A549 (cell line): ENCODE measurements at regions not wholly inside any gene's neighbourhood (a gene's known extent, or its start where the extent isn't known, plus 50 kb on each side); places are given as distances from the start of the nearest gene placed in this dataset.

Source experiments
- BHLHE40 ChIP-seq: IDR thresholded peaks from 2 replicates; pipeline ENCODE4 v1.6.1; 2012; ENCODE audit warnings: low read depth, low read length, inconsistent platforms
- EP300 ChIP-seq, 2 experiments: fragments of >200 bp; sonication (Bioruptor Twin); formaldehyde crosslinking; IDR thresholded peaks; 2 replicates in 1 of 2; 3 replicates in 1 of 2; pipeline ENCODE4 v1.6.1; 2016 to 2017
- HOXA7 ChIP-seq: fragments of 250-450 bp; sonication (Bioruptor Pico); IDR thresholded peaks from 2 replicates; pipeline ENCODE4 v1.5.0; 2020; ENCODE audit warnings: mild to moderate bottlenecking, moderate library complexity
- JUN ChIP-seq, 2 experiments: fragments of >200 bp; sonication (Bioruptor Twin); formaldehyde crosslinking; IDR thresholded peaks; 2 replicates in 1 of 2; 3 replicates in 1 of 2; pipeline ENCODE4 v1.6.1; 2016 to 2017
- JUNB ChIP-seq: fragments of >200 bp; sonication (Bioruptor Twin); formaldehyde crosslinking; IDR thresholded peaks from 2 replicates; pipeline ENCODE4 v1.6.1; 2016
- KDM1A ChIP-seq: fragments of 200-600 bp; sonication (generic); IDR thresholded peaks from 2 replicates; pipeline ENCODE4 v1.6.1; 2016; ENCODE audit warnings: low read depth, mild to moderate bottlenecking
- MAFK ChIP-seq: fragments of 450-650 bp; IDR thresholded peaks from 2 replicates; pipeline ENCODE4 v1.6.1; 2014; ENCODE audit not compliant: partially characterized antibody
- MAZ ChIP-seq: fragments of 150-350 bp; IDR thresholded peaks from 2 replicates; pipeline ENCODE4 v1.6.1; 2014; ENCODE audit warnings: antibody characterized with exemption, low read depth, low read length, borderline replicate concordance
- POLR2A ChIP-seq: IDR thresholded peaks from 2 replicates; pipeline ENCODE4 v1.6.1; 2012; ENCODE audit warnings: mild to moderate bottlenecking, low read length
- RCOR1 ChIP-seq: fragments of 150-350 bp; IDR thresholded peaks from 2 replicates; pipeline ENCODE4 v1.6.1; 2014; ENCODE audit warnings: antibody characterized with exemption, low read length, low read depth
- RFX5 ChIP-seq: fragments of 450-650 bp; IDR thresholded peaks from 2 replicates; pipeline ENCODE4 v1.7.1; 2014; ENCODE audit warnings: antibody characterized with exemption, mild to moderate bottlenecking, moderate library complexity
- TF ChIP-seq, protein P1 (sequence below): fragments of >200 bp; sonication (Bioruptor Twin); formaldehyde crosslinking; IDR thresholded peaks from 3 replicates; pipeline ENCODE4 v1.5.1; 2016

DNA sequence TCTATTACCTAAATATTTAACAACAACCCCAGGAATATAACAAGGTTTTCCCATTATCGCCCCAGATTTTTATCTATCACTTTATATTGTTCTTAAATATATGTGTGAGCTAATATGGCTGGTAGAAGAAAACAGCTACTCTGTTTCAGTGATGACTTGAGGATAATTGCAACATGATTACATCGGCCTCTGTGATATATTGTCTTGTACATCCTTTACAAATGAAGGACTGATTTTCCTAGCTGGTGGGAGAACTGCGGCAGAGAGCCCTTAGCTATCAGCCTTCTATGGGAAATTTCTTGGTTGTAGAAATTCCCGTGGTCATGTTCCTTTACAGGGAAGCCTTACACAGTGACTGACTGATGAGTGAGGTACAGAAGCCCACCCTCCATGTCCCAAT is 110.9 kb upstream of the ZNF717 start:
- TF ChIP-seq, protein P1, sequence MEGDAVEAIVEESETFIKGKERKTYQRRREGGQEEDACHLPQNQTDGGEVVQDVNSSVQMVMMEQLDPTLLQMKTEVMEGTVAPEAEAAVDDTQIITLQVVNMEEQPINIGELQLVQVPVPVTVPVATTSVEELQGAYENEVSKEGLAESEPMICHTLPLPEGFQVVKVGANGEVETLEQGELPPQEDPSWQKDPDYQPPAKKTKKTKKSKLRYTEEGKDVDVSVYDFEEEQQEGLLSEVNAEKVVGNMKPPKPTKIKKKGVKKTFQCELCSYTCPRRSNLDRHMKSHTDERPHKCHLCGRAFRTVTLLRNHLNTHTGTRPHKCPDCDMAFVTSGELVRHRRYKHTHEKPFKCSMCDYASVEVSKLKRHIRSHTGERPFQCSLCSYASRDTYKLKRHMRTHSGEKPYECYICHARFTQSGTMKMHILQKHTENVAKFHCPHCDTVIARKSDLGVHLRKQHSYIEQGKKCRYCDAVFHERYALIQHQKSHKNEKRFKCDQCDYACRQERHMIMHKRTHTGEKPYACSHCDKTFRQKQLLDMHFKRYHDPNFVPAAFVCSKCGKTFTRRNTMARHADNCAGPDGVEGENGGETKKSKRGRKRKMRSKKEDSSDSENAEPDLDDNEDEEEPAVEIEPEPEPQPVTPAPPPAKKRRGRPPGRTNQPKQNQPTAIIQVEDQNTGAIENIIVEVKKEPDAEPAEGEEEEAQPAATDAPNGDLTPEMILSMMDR: no peak
- TF ChIP-seq JUN (IDR thresholded peaks at IDR 0.05): no peak
- no peak for TF ChIP-seq KDM1A
- no peak for TF ChIP-seq JUNB
- TF ChIP-seq EP300 (IDR thresholded peaks at IDR 0.05): no peak
- no peak for TF ChIP-seq RCOR1
- TF ChIP-seq POLR2A: no peak
- no peak for TF ChIP-seq MAZ
- no peak for TF ChIP-seq RFX5
- no peak for TF ChIP-seq MAFK
- TF ChIP-seq HOXA7 (CRISPR knock-in tag): no peak
- TF ChIP-seq BHLHE40: no peak
